OCI-LY1 (cell line): ENCODE measurements at regions not wholly inside any gene's neighbourhood (a gene's known extent, or its start where the extent isn't known, plus 50 kb on each side); places are given as distances from the start of the nearest gene placed in this dataset.

ENCODE experiments used
- H2AFZ ChIP-seq: fragments of 200-600 bp; sonication (generic), shearing (Covaris generic); 2 replicates; pipeline ENCODE4 v1.6.0; 2014; ENCODE audit warnings: antibody characterized with exemption, mild to moderate bottlenecking, low read length
- H3F3A ChIP-seq: fragments of 200-600 bp; sonication (generic), shearing (Covaris generic); 2 replicates; pipeline ENCODE4 v1.6.0; 2014; ENCODE audit warnings: mild to moderate bottlenecking, antibody characterized with exemption, low read length, moderate library complexity; ENCODE audit not compliant: insufficient read depth
- H3K27ac ChIP-seq: fragments of 200-600 bp; sonication (generic); 2 replicates; pipeline ENCODE4 v1.5.1; 2014; ENCODE audit warnings: low read length, mixed run types, mild to moderate bottlenecking, low read depth; ENCODE audit not compliant: poor library complexity, severe bottlenecking
- H3K27me3 ChIP-seq: fragments of 200-600 bp; sonication (generic); 2 replicates; pipeline ENCODE4 v1.6.0; 2014; ENCODE audit warnings: antibody characterized with exemption, mild to moderate bottlenecking, low read length, moderate library complexity; ENCODE audit not compliant: insufficient read depth
- H3K36me3 ChIP-seq: fragments of 200-600 bp; sonication (generic); 2 replicates; pipeline ENCODE4 v1.6.1; 2014; ENCODE audit warnings: mild to moderate bottlenecking, antibody characterized with exemption, low read length, moderate library complexity, mixed read lengths; ENCODE audit not compliant: insufficient read depth
- H3K4me1 ChIP-seq: fragments of 200-600 bp; sonication (generic); 2 replicates; pipeline ENCODE4 v1.5.1; 2014; ENCODE audit warnings: mild to moderate bottlenecking, low read length, moderate library complexity; ENCODE audit not compliant: insufficient read depth, severe bottlenecking
- H3K4me2 ChIP-seq: fragments of 200-600 bp; sonication (generic), shearing (Covaris generic); 2 replicates; pipeline ENCODE4 v1.6.1; 2014; ENCODE audit warnings: low read length
- H3K4me3 ChIP-seq: fragments of 200-600 bp; sonication (generic); 2 replicates; pipeline ENCODE4 v1.5.1; 2014; ENCODE audit warnings: low read length, low read depth, mild to moderate bottlenecking, mixed read lengths; ENCODE audit not compliant: poor library complexity, severe bottlenecking
- H3K79me2 ChIP-seq: fragments of 200-600 bp; shearing (Covaris generic); 2 replicates; pipeline ENCODE4 v1.6.1; 2016; ENCODE audit warnings: mixed run types, low read length, mixed read lengths; ENCODE audit not compliant: insufficient read depth
- H3K9ac ChIP-seq: fragments of 200-600 bp; sonication (generic), shearing (Covaris generic); 2 replicates; pipeline ENCODE4 v1.6.1; 2014; ENCODE audit warnings: mild to moderate bottlenecking, low read length, mixed read lengths
- H3K9me2 ChIP-seq: fragments of 200-600 bp; sonication (generic), shearing (Covaris generic); 2 replicates; pipeline ENCODE4 v1.6.1; 2014; ENCODE audit warnings: low read depth, mild to moderate bottlenecking, low read length, mixed read lengths
- H3K9me3 ChIP-seq: fragments of 200-600 bp; shearing (Covaris generic); 2 replicates; pipeline ENCODE4 v1.6.1; 2014; ENCODE audit warnings: low read length, mixed read lengths
- H4K20me1 ChIP-seq: fragments of 200-600 bp; sonication (generic), shearing (Covaris generic); 2 replicates; pipeline ENCODE4 v1.6.0; 2016; ENCODE audit warnings: mild to moderate bottlenecking, low read length; ENCODE audit not compliant: insufficient read depth
- EZH2 ChIP-seq: fragments of 200-600 bp; sonication (generic), shearing (Covaris generic); IDR thresholded peaks from 2 replicates; pipeline ENCODE4 v1.8.0; 2017; ENCODE audit warnings: borderline replicate concordance, mixed run types, mild to moderate bottlenecking, antibody characterized with exemption, low read length, moderate library complexity, mixed read lengths
- TF ChIP-seq, protein P1 (sequence below): fragments of 200-600 bp; sonication (generic), shearing (Covaris generic); IDR thresholded peaks from 2 replicates; pipeline ENCODE4 v1.5.1; 2017; ENCODE audit warnings: mild to moderate bottlenecking, antibody characterized with exemption, low read length, moderate library complexity, mixed read lengths

DNA sequence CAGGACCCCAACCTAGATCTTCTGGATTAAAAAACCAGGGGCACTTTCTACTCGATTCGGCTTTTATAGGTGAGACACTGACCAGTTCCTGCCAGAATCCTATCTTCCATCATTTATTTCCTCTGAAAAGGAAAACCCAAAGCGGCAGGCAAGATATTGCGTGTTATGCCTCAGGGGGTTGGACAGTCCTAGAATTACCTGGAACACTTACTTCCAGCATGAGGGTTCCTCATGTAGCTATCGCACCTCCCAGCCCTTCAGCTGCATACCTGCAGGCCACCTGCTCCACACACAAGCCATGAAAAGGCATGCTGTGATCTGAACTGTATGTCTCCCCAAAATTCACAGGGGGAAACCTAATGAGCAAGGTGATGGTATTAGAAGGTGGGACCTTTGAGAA is 58.3 kb upstream of the DLG1 start:
- no peak overlapping the region for H3K9ac ChIP-seq
- TF ChIP-seq, protein P1, sequence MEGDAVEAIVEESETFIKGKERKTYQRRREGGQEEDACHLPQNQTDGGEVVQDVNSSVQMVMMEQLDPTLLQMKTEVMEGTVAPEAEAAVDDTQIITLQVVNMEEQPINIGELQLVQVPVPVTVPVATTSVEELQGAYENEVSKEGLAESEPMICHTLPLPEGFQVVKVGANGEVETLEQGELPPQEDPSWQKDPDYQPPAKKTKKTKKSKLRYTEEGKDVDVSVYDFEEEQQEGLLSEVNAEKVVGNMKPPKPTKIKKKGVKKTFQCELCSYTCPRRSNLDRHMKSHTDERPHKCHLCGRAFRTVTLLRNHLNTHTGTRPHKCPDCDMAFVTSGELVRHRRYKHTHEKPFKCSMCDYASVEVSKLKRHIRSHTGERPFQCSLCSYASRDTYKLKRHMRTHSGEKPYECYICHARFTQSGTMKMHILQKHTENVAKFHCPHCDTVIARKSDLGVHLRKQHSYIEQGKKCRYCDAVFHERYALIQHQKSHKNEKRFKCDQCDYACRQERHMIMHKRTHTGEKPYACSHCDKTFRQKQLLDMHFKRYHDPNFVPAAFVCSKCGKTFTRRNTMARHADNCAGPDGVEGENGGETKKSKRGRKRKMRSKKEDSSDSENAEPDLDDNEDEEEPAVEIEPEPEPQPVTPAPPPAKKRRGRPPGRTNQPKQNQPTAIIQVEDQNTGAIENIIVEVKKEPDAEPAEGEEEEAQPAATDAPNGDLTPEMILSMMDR: no peak
- TF ChIP-seq EZH2: no peak

GRCh38 chr3:197356275-197356674 is 57.9 kb upstream of the DLG1 start:
- no peak overlapping the region for H3K9ac ChIP-seq
- H3K27me3 ChIP-seq: peaks cover 22% of the 10 kb centered on the region
- H2AFZ ChIP-seq: no peak overlapping the region
- H3K36me3 ChIP-seq: no peaks in the 10 kb centered on the region
- H4K20me1 ChIP-seq: no peaks in the 10 kb centered on the region
- H3K79me2 ChIP-seq: no peaks in the 10 kb centered on the region
- no peaks in the 10 kb centered on the region for H3F3A ChIP-seq
- H3K9me3 ChIP-seq: peaks cover 6% of the 10 kb centered on the region; the same call in 1 of the 2 replicates
- TF ChIP-seq, protein P1: no peak
- TF ChIP-seq EZH2: no peak
- peak overlapping the region; percentile 41 for H3K4me2 ChIP-seq
- no peaks in the 10 kb centered on the region for H3K9me2 ChIP-seq
- H3K4me1 ChIP-seq: peaks cover 11% of the 10 kb centered on the region
- no peak overlapping the region for H3K4me3 ChIP-seq
- H3K27ac ChIP-seq: no peak overlapping the region

More for the DNA sequence above, 58.3 kb upstream of the DLG1 start:
- H3K36me3 ChIP-seq: no peaks in the 10 kb centered on the region
- peaks cover 11% of the 10 kb centered on the region for H3K4me1 ChIP-seq
- H3K27me3 ChIP-seq: peaks cover 22% of the 10 kb centered on the region
- no peak overlapping the region for H3K4me3 ChIP-seq
- H3K79me2 ChIP-seq: no peaks in the 10 kb centered on the region
- peaks cover 6% of the 10 kb centered on the region; the same call in 1 of the 2 replicates for H3K9me3 ChIP-seq
- H3K9me2 ChIP-seq: no peaks in the 10 kb centered on the region
- no peak overlapping the region for H2AFZ ChIP-seq
- no peaks in the 10 kb centered on the region for H3F3A ChIP-seq
- no peak overlapping the region for H3K27ac ChIP-seq
- H3K4me2 ChIP-seq: peak overlapping the region; percentile 41
- H4K20me1 ChIP-seq: no peaks in the 10 kb centered on the region

DNA sequence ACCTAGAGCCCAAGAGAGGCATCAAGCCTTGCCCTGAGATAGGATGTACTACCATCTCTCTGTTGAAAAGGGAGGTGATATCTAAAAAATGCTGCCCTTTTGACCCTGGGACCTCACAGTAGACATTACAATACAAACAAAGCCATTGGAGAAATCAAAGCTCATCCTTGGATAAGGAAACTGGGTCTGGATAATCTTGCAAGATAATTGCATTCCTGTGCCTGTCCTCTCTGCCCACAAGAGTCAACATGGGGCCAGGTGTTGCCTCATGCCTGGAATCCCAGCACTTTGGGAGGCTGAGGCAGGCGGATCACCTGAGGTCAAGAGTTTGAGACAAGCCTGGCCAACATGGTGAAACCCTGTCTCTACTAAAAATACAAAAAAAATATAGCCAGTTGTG is 57.3 kb upstream of the DLG1 start:
- H3K79me2 ChIP-seq: no peaks in the 10 kb centered on the region
- H3K27ac ChIP-seq: no peak overlapping the region
- H3K9me2 ChIP-seq: no peaks in the 10 kb centered on the region
- H3K9ac ChIP-seq: no peak overlapping the region
- H3K9me3 ChIP-seq: peaks cover 6% of the 10 kb centered on the region; the same call in 1 of the 2 replicates
- no peaks in the 10 kb centered on the region for H4K20me1 ChIP-seq
- H3K27me3 ChIP-seq: peaks cover 26% of the 10 kb centered on the region
- no peak overlapping the region for H3K4me2 ChIP-seq
- no peak overlapping the region for H2AFZ ChIP-seq
- no peak overlapping the region for H3K4me3 ChIP-seq
- TF ChIP-seq, protein P1: no peak
- no peak for TF ChIP-seq EZH2
- H3K36me3 ChIP-seq: no peaks in the 10 kb centered on the region
- no peaks in the 10 kb centered on the region for H3F3A ChIP-seq
- H3K4me1 ChIP-seq: peaks cover 11% of the 10 kb centered on the region
